ENCODE measurements at regions not wholly inside any gene's neighbourhood (a gene's known extent, or its start where the extent isn't known, plus 50 kb on each side); places are given as distances from the start of the nearest gene placed in this dataset.

GRCh38 chr3:86785386-86785785 is 205.6 kb downstream of the VGLL3 start:
- no peak overlapping the region for H3K4me3 ChIP-seq (ENCODE audit: low read depth, low read length)
- no peak for DNase-seq (ENCODE audit: low read depth)
- no peak for TF ChIP-seq CTCF (IDR thresholded peaks at IDR 0.05; ENCODE audit: low read depth, low read length, missing control alignments)

- DNase-seq (ENCODE audit: low read depth), result no peak
- no peak for TF ChIP-seq CTCF (IDR thresholded peaks at IDR 0.05; ENCODE audit: low read depth, low read length, missing control alignments)
- H3K4me3 ChIP-seq (ENCODE audit: low read depth, low read length), result no peak overlapping the region
Observed at GRCh38 chr3:86782866-86783265, 208.1 kb downstream of the VGLL3 start.

- TF ChIP-seq CTCF (IDR thresholded peaks at IDR 0.05; ENCODE audit: low read depth, low read length, missing control alignments), result no peak
Observed at GRCh38 chr3:86782286-86782685, 208.7 kb downstream of the VGLL3 start.

GRCh38 chr3:86774082-86774691 is 216.8 kb downstream of the VGLL3 start:
- peak; percentile 17 for TF ChIP-seq CTCF (IDR thresholded peaks at IDR 0.05; ENCODE audit: low read depth, low read length, missing control alignments)
- DNase-seq (ENCODE audit: low read depth), result no peak
- no peak overlapping the region for H3K4me3 ChIP-seq (ENCODE audit: low read depth, low read length)

More at GRCh38 chr3:86782286-86782685, 208.7 kb downstream of the VGLL3 start:
- H3K4me3 ChIP-seq (ENCODE audit: low read depth, low read length), result no peak overlapping the region
- DNase-seq (ENCODE audit: low read depth), result no peak

GRCh38 chr3:86772699-86773098 is 218.2 kb downstream of the VGLL3 start:
- H3K4me3 ChIP-seq (ENCODE audit: low read depth, low read length), result no peak overlapping the region
- DNase-seq (ENCODE audit: low read depth), result no peak
- TF ChIP-seq CTCF (IDR thresholded peaks at IDR 0.05; ENCODE audit: low read depth, low read length, missing control alignments), result no peak

- H3K4me3 ChIP-seq (ENCODE audit: low read depth, low read length), result no peak overlapping the region
Observed at GRCh38 chr3:86771741-86772512, 219.0 kb downstream of the VGLL3 start.

More at GRCh38 chr3:86771741-86772512, 219.0 kb downstream of the VGLL3 start:
- DNase-seq (ENCODE audit: low read depth), result no peak
- TF ChIP-seq CTCF (IDR thresholded peaks at IDR 0.05; ENCODE audit: low read depth, low read length, missing control alignments), result no peak

All from GM12864 (cell line).